HepG2 (cell line): ENCODE measurements at regions not wholly inside any gene's neighbourhood (a gene's known extent, or its start where the extent isn't known, plus 50 kb on each side); places are given as distances from the start of the nearest gene placed in this dataset.

Source experiments
- ATAC-seq: fragments of 200-7000 bp; cut with Tn5 transposase; 3 replicates; pipeline ENCODE4 v1.9.1; 2020; ENCODE audit warnings: mild to moderate bottlenecking, moderate library complexity
- BruUV-seq: library from RNA; stranded (reverse); fragments of 400-500 nt; replicated peaks from 2 replicates; lab custom pipeline; 2021; lab: Mats Ljungman, UMichigan
- CTCF ChIA-PET: fragments of 300-600 bp; formaldehyde crosslinking; extraction: SDS; loops from one replicate; lab custom pipeline; 2021; ENCODE audit warnings: low total read pairs, inconsistent platforms, low intra/inter-chr PET ratio; lab: Yijun Ruan, JAX
- POLR2A ChIA-PET: fragments of 350-600 bp; sonication (Branson Sonifier 250); formaldehyde crosslinking; loops from one replicate; lab custom pipeline; 2020; ENCODE audit warnings: antibody characterized with exemption, inconsistent platforms; lab: Yijun Ruan, JAX
- DNase-seq: peaks from one replicate; pipeline ENCODE4 v3.0.0-alpha.2; 2015; ENCODE audit warnings: low spot score
- FAIRE-seq: peaks from 3 replicates; lab custom pipeline; 2011; peaks lifted over from hg19 to GRCh38; lab: Jason Lieb, UNC
- H2AFZ ChIP-seq: one replicate; pipeline ENCODE4 v1.6.1; 2011; ENCODE audit warnings: low read length, inconsistent platforms
- H3K27ac ChIP-seq: fragments of 300-600 bp; 3 replicates; pipeline ENCODE4 v1.8.0; 2011; ENCODE audit warnings: mixed run types, mild to moderate bottlenecking, mixed read lengths, low read length, inconsistent platforms; ENCODE audit not compliant: insufficient read depth; ENCODE audit errors: extremely low read length
- H3K27me3 ChIP-seq, 2 experiments: fragments of 200-600 bp in 1 of 2; 2 replicates in 1 of 2; 3 replicates in 1 of 2; pipeline versions ENCODE4 v1.6.0 to v1.8.0; 2011; ENCODE audit warnings: low read length in 2 of 2, mild to moderate bottlenecking in 2 of 2, moderate library complexity in 2 of 2, inconsistent platforms in 1 of 2; ENCODE audit not compliant: insufficient read depth in 2 of 2, control insufficient read depth in 1 of 2
- H3K36me3 ChIP-seq, 2 experiments: fragments of 200-600 bp in 1 of 2; replicated peaks in 1 of 2; 2 replicates in 1 of 2; 3 replicates in 1 of 2; pipeline versions ENCODE4 v1.5.1 to v1.8.0; 2011; ENCODE audit warnings: low read length in 2 of 2, inconsistent platforms in 1 of 2; ENCODE audit not compliant: insufficient read depth in 2 of 2, control insufficient read depth in 1 of 2
- H3K4me1 ChIP-seq: 2 replicates; pipeline ENCODE4 v1.5.1; 2012; ENCODE audit warnings: low read length, inconsistent platforms; ENCODE audit not compliant: insufficient read depth
- H3K4me2 ChIP-seq: 2 replicates; pipeline ENCODE4 v1.6.0; 2011; ENCODE audit warnings: low read depth, low read length, inconsistent platforms
- H3K4me3 ChIP-seq, 3 experiments: fragments of 200-600 bp in 1 of 3; sonication (generic), shearing (Covaris generic) in 1 of 3; replicated peaks in 1 of 3; 2 replicates each; pipeline ENCODE4 v1.5.1; 2011 to 2016; ENCODE audit warnings: low read length in 3 of 3, inconsistent platforms in 2 of 3, low read depth in 2 of 3, mild to moderate bottlenecking in 2 of 3, control low read depth in 1 of 3, mixed read lengths in 1 of 3; ENCODE audit not compliant: insufficient read depth in 1 of 3
- H3K79me2 ChIP-seq: one replicate; pipeline ENCODE4 v1.6.1; 2011; ENCODE audit warnings: low read length, inconsistent platforms; ENCODE audit not compliant: insufficient read depth
- H3K9ac ChIP-seq: 2 replicates; pipeline ENCODE4 v1.6.0; 2011; ENCODE audit warnings: mild to moderate bottlenecking, low read depth, low read length, inconsistent platforms; ENCODE audit not compliant: insufficient read depth
- H3K9me3 ChIP-seq: 2 replicates; pipeline ENCODE4 v1.5.1; 2012; ENCODE audit warnings: mild to moderate bottlenecking, low read length
- H4K20me1 ChIP-seq: 2 replicates; pipeline ENCODE4 v1.6.0; 2011; ENCODE audit warnings: inconsistent platforms, mild to moderate bottlenecking, low read length, moderate library complexity; ENCODE audit not compliant: insufficient read depth
- CEBPZ ChIP-seq: IDR thresholded peaks from 2 replicates; pipeline ENCODE4 v1.6.1; 2012; ENCODE audit warnings: low read length, improper control_type of control experiment
- ELF1 ChIP-seq: sonication (generic); formaldehyde crosslinking; IDR thresholded peaks from 2 replicates; pipeline ENCODE4 v1.4.0; 2020; ENCODE audit warnings: missing genetic modification reagents
- ZNF512 ChIP-seq: sonication (generic); formaldehyde crosslinking; IDR thresholded peaks from 2 replicates; pipeline ENCODE4 v1.4.0; 2020; ENCODE audit warnings: mild to moderate bottlenecking, missing genetic modification reagents
- WGBS: methylation state at CpG from one replicate; pipeline ENCODE4 v1.1.6; 2017; ENCODE audit warnings: low lambda C conversion rate; 5-methylcytosine and 5-hydroxymethylcytosine counted together
- in situ Hi-C: cut with HindIII; loops from 2 replicates; pipeline ENCODE4 v1.10.0; 2017; ENCODE audit warnings: low pct_unique_long_range_greater_than_20kb; ENCODE audit not compliant: extremely low pct_ligation_motif_present
- intact Hi-C: fragments of 100-400 bp; cut with micrococcal nuclease; formaldehyde crosslinking; loops from one replicate; pipeline ENCODE4 v1.10.0; 2022; ENCODE audit not compliant: unreplicated experiment

DNA sequence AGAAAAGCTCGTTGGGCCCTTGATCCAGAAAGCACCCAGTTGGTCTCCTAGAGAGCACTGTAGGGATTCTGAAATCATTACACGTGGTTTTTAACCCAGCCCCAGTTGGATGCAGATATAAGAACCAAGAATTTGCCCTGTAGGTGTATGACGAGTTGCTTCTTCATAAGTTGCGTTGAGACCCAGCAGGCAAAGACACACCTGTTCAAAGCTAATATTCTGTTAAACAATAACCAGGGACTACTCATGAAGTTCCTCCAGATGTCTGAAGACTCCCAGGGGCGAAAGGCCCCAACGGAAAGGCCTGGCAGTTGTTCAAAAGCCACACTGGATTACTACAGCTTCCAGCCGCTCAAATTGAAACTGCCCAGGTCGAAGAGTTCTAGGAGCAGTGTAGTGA, 88.6 kb upstream of the HNRNPU start (continued):
- no peak for TF ChIP-seq CEBPZ

GRCh38 chr1:244952280-244952933, 88.1 kb upstream of the HNRNPU start:
- Histone ChIP-seq H3K27ac (no peak overlapping the region), H3K9me3 (no peaks in the 10 kb centered on the region), H3K79me2 (no peaks in the 10 kb centered on the region), H3K4me3 (0 out of 6 replicates have a peak overlapping the region, but pooled peaks of 1 of the 3 experiments have one; percentile 5), H3K4me2 (peak overlapping the region; percentile 76; the same call in 1 of the 2 replicates), H3K9ac (no peak overlapping the region), H2AFZ (no peak overlapping the region), H3K36me3 (no peaks in the 10 kb centered on the region), H4K20me1 (no peaks in the 10 kb centered on the region), H3K27me3 (peaks cover 0 to 4% of the 10 kb centered on the region in 2 experiments; a peak in 3 of 5 replicates)
- DNase-seq (no peak), ATAC-seq (no peak)
- WGBS = 57% methylated on average over 5 of the region's 5 CpGs
- POLR2A ChIA-PET = interaction anchor here (0.9 kb wide), 1 partner anchor 19 kb away, joined by 3 read pairs; no protein-coding TSS in a partner anchor
- in situ Hi-C loops (no loop called here), intact Hi-C loops (no loop called here)
- CTCF ChIA-PET = no interaction called here
- BruUV-seq = no TSS peak
- TF ChIP-seq ZNF512 (CRISPR knock-in tag) (0 out of 2 replicates have a peak, but pooled peaks have one; percentile 68), ELF1 (no peak)
- TF ChIP-seq, all 625 proteins: peak for 1
- FAIRE-seq = no peak
- H3K4me1 ChIP-seq = peaks cover 10% of the 10 kb centered on the region; the same call in 1 of the 2 replicates
